Osteocyte (in vitro differentiated cells): ENCODE measurements at regions not wholly inside any gene's neighbourhood (a gene's known extent, or its start where the extent isn't known, plus 50 kb on each side); places are given as distances from the start of the nearest gene placed in this dataset.

Source experiments
- DNase-seq: peaks from one replicate; pipeline ENCODE4 v3.0.0; 2021; ENCODE audit warnings: mixed read lengths; ENCODE audit not compliant: unreplicated experiment; ENCODE audit errors: extremely low spot score
- H3K27ac Mint-ChIP-seq: one replicate; pipeline ENCODE4 v1.8.0; 2021; ENCODE audit warnings: mild to moderate bottlenecking, mixed read lengths; ENCODE audit not compliant: unreplicated experiment
- H3K27me3 Mint-ChIP-seq: one replicate; pipeline ENCODE4 v1.8.0; 2021; ENCODE audit warnings: mixed read lengths; ENCODE audit not compliant: unreplicated experiment
- H3K36me3 Mint-ChIP-seq: one replicate; pipeline ENCODE4 v1.8.0; 2021; ENCODE audit warnings: mixed read lengths; ENCODE audit not compliant: unreplicated experiment
- H3K4me1 Mint-ChIP-seq: one replicate; pipeline ENCODE4 v1.8.0; 2021; ENCODE audit warnings: mixed read lengths; ENCODE audit not compliant: unreplicated experiment
- H3K4me3 Mint-ChIP-seq: one replicate; pipeline ENCODE4 v1.8.0; 2021; ENCODE audit warnings: mild to moderate bottlenecking, moderate library complexity, mixed read lengths; ENCODE audit not compliant: unreplicated experiment
- H3K9me3 Mint-ChIP-seq: one replicate; pipeline ENCODE4 v1.8.0; 2021; ENCODE audit warnings: mixed read lengths; ENCODE audit not compliant: unreplicated experiment
- CTCF ChIP-seq: fragments of 200-600 bp; sonication (generic); IDR thresholded peaks from 2 replicates; pipeline ENCODE4 v1.5.0; 2021; ENCODE audit warnings: antibody characterized with exemption, mild to moderate bottlenecking, moderate library complexity

GRCh38 chr11:119856681-119857485, 127.9 kb upstream of the NECTIN1 start:
- Mint-ChIP-seq H3K9me3 (no peaks in the 10 kb centered on the region), H3K27ac (no peak overlapping the region), H3K4me1 (no peaks in the 10 kb centered on the region), H3K27me3 (peaks cover 22% of the 10 kb centered on the region), H3K4me3 (no peak overlapping the region), H3K36me3 (no peaks in the 10 kb centered on the region)
- no peak for DNase-seq
- no peak for TF ChIP-seq CTCF

GRCh38 chr11:119855066-119855465, 126.1 kb upstream of the NECTIN1 start:
- no peak overlapping the region for H3K27ac Mint-ChIP-seq
- no peaks in the 10 kb centered on the region for H3K4me1 Mint-ChIP-seq
- H3K4me3 Mint-ChIP-seq: no peak overlapping the region
- H3K27me3 Mint-ChIP-seq: peaks cover 25% of the 10 kb centered on the region
- no peak for DNase-seq
- H3K9me3 Mint-ChIP-seq: no peaks in the 10 kb centered on the region
- H3K36me3 Mint-ChIP-seq: no peaks in the 10 kb centered on the region
- TF ChIP-seq CTCF: no peak

- no peak overlapping the region for H3K27ac Mint-ChIP-seq
- TF ChIP-seq CTCF: no peak
- H3K9me3 Mint-ChIP-seq: no peaks in the 10 kb centered on the region
- no peaks in the 10 kb centered on the region for H3K36me3 Mint-ChIP-seq
- H3K4me1 Mint-ChIP-seq: no peaks in the 10 kb centered on the region
- H3K4me3 Mint-ChIP-seq: no peak overlapping the region
- H3K27me3 Mint-ChIP-seq: peaks cover 26% of the 10 kb centered on the region
- DNase-seq: no peak
Measured at GRCh38 chr11:119854521-119854920, 125.5 kb upstream of the NECTIN1 start.

- H3K9me3 Mint-ChIP-seq: no peaks in the 10 kb centered on the region
- no peak for TF ChIP-seq CTCF
- no peaks in the 10 kb centered on the region for H3K4me1 Mint-ChIP-seq
- peaks cover 28% of the 10 kb centered on the region for H3K27me3 Mint-ChIP-seq
- H3K27ac Mint-ChIP-seq: no peak overlapping the region
- DNase-seq: no peak
- no peaks in the 10 kb centered on the region for H3K36me3 Mint-ChIP-seq
- H3K4me3 Mint-ChIP-seq: no peak overlapping the region
Measured at GRCh38 chr11:119853581-119854360, 124.8 kb upstream of the NECTIN1 start.

GRCh38 chr11:119852741-119853140, 123.7 kb upstream of the NECTIN1 start:
- H3K4me1 Mint-ChIP-seq: no peaks in the 10 kb centered on the region
- DNase-seq: no peak
- no peaks in the 10 kb centered on the region for H3K9me3 Mint-ChIP-seq
- no peaks in the 10 kb centered on the region for H3K36me3 Mint-ChIP-seq
- H3K27ac Mint-ChIP-seq: no peak overlapping the region
- peaks cover 22% of the 10 kb centered on the region for H3K27me3 Mint-ChIP-seq
- no peak overlapping the region for H3K4me3 Mint-ChIP-seq
- no peak for TF ChIP-seq CTCF
